ENCODE measurements at regions not wholly inside any gene's neighbourhood (a gene's known extent, or its start where the extent isn't known, plus 50 kb on each side); places are given as distances from the start of the nearest gene placed in this dataset.
"Not testable (repeated sequence)": the region's sequence is repeated elsewhere in the genome, so short reads cannot be mapped to it uniquely, and the experiment has no call there.

DNA sequence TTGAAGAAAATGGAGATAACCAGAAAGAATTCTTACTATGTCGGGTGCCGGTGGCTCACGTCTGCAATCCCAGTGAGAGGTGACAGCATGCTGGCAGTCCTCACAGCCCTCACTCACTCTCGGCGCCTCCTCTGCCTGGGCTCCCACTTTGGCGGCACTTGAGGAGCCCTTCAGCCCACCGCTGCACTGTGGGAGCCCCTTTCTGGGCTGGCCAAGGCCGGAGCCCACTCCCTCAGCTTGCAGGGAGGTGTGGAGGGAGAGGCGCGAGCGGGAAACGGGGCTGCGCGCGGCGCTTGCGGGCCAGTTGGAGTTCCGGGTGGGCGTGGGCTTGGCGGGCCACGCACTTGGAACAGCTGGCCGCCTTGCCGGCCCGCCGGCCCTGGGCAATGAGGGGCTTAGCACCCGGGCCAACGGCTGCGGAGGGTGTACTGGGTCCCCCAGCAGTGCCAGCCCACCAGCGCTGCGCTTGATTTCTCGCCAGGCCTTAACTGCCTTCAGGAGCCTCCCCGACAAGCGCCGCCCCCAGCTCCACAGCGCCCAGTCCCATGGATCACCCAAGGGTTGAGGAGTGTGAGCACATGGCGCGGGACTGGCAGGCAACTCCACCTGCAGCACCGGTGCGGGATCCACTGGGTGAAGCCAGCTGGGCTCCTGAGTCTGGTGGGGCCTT, 1672.5 kb upstream of the B3GALT2 start (continued):
- TF ChIP-seq, protein P1, sequence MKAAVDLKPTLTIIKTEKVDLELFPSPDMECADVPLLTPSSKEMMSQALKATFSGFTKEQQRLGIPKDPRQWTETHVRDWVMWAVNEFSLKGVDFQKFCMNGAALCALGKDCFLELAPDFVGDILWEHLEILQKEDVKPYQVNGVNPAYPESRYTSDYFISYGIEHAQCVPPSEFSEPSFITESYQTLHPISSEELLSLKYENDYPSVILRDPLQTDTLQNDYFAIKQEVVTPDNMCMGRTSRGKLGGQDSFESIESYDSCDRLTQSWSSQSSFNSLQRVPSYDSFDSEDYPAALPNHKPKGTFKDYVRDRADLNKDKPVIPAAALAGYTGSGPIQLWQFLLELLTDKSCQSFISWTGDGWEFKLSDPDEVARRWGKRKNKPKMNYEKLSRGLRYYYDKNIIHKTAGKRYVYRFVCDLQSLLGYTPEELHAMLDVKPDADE (conservative IDR thresholded peaks at IDR 0.05; ENCODE audit: control insufficient read depth, low read depth, low read length), result 0 out of 2 replicates have a peak, but pooled peaks have one; percentile 53
- TF ChIP-seq, protein P2, sequence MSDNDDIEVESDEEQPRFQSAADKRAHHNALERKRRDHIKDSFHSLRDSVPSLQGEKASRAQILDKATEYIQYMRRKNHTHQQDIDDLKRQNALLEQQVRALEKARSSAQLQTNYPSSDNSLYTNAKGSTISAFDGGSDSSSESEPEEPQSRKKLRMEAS (CRISPR knock-in tag; IDR thresholded peaks at IDR 0.05), result peak; percentile 89
- TF ChIP-seq, protein P3, sequence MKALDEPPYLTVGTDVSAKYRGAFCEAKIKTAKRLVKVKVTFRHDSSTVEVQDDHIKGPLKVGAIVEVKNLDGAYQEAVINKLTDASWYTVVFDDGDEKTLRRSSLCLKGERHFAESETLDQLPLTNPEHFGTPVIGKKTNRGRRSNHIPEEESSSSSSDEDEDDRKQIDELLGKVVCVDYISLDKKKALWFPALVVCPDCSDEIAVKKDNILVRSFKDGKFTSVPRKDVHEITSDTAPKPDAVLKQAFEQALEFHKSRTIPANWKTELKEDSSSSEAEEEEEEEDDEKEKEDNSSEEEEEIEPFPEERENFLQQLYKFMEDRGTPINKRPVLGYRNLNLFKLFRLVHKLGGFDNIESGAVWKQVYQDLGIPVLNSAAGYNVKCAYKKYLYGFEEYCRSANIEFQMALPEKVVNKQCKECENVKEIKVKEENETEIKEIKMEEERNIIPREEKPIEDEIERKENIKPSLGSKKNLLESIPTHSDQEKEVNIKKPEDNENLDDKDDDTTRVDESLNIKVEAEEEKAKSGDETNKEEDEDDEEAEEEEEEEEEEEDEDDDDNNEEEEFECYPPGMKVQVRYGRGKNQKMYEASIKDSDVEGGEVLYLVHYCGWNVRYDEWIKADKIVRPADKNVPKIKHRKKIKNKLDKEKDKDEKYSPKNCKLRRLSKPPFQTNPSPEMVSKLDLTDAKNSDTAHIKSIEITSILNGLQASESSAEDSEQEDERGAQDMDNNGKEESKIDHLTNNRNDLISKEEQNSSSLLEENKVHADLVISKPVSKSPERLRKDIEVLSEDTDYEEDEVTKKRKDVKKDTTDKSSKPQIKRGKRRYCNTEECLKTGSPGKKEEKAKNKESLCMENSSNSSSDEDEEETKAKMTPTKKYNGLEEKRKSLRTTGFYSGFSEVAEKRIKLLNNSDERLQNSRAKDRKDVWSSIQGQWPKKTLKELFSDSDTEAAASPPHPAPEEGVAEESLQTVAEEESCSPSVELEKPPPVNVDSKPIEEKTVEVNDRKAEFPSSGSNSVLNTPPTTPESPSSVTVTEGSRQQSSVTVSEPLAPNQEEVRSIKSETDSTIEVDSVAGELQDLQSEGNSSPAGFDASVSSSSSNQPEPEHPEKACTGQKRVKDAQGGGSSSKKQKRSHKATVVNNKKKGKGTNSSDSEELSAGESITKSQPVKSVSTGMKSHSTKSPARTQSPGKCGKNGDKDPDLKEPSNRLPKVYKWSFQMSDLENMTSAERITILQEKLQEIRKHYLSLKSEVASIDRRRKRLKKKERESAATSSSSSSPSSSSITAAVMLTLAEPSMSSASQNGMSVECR (CRISPR knock-in tag; IDR thresholded peaks at IDR 0.05), result peak; percentile 90
- peak; percentile 39; the same call in 1 of the 2 replicates for TF ChIP-seq ZBTB17 (CRISPR knock-in tag; IDR thresholded peaks at IDR 0.05)
- TF ChIP-seq, protein P4, sequence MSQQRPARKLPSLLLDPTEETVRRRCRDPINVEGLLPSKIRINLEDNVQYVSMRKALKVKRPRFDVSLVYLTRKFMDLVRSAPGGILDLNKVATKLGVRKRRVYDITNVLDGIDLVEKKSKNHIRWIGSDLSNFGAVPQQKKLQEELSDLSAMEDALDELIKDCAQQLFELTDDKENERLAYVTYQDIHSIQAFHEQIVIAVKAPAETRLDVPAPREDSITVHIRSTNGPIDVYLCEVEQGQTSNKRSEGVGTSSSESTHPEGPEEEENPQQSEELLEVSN (IDR thresholded peaks at IDR 0.05; ENCODE audit: borderline replicate concordance in 1 of 2, extremely low read depth in 1 of 2, insufficient read depth in 1 of 2, insufficient read length in 1 of 2, low read depth in 1 of 2, low read length in 1 of 2, poor library complexity in 1 of 2, severe bottlenecking in 1 of 2), result peak; percentile 57 to 85
- not testable (repeated sequence) for TF ChIP-seq ETV6 (IDR thresholded peaks at IDR 0.05; ENCODE audit: borderline replicate concordance in 1 of 2, low read depth in 2 of 2, low read length in 1 of 2)
- TF ChIP-seq ETV6 (CRISPR knock-in tag; IDR thresholded peaks at IDR 0.05; ENCODE audit: borderline replicate concordance), result 0 out of 2 replicates have a peak, but pooled peaks have one; percentile 20
- TF ChIP-seq, protein P5, sequence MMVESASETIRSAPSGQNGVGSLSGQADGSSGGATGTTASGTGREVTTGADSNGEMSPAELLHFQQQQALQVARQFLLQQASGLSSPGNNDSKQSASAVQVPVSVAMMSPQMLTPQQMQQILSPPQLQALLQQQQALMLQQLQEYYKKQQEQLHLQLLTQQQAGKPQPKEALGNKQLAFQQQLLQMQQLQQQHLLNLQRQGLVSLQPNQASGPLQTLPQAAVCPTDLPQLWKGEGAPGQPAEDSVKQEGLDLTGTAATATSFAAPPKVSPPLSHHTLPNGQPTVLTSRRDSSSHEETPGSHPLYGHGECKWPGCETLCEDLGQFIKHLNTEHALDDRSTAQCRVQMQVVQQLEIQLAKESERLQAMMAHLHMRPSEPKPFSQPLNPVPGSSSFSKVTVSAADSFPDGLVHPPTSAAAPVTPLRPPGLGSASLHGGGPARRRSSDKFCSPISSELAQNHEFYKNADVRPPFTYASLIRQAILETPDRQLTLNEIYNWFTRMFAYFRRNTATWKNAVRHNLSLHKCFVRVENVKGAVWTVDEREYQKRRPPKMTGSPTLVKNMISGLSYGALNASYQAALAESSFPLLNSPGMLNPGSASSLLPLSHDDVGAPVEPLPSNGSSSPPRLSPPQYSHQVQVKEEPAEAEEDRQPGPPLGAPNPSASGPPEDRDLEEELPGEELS (CRISPR knock-in tag; IDR thresholded peaks at IDR 0.05; ENCODE audit: borderline replicate concordance), result 0 out of 2 replicates have a peak, but pooled peaks have one; percentile 38
- TF ChIP-seq ZNF644 (tag; IDR thresholded peaks at IDR 0.05; ENCODE audit: low read depth), result peak; percentile 48; the same call in 1 of the 2 replicates
- peak; percentile 90 for TF ChIP-seq DACH1 (IDR thresholded peaks at IDR 0.05; ENCODE audit: partially characterized antibody)
- TF ChIP-seq HNRNPL (IDR thresholded peaks at IDR 0.05; ENCODE audit: low read depth, low read length), result 0 out of 2 replicates have a peak, but pooled peaks have one; percentile 49
- TF ChIP-seq, protein P6, sequence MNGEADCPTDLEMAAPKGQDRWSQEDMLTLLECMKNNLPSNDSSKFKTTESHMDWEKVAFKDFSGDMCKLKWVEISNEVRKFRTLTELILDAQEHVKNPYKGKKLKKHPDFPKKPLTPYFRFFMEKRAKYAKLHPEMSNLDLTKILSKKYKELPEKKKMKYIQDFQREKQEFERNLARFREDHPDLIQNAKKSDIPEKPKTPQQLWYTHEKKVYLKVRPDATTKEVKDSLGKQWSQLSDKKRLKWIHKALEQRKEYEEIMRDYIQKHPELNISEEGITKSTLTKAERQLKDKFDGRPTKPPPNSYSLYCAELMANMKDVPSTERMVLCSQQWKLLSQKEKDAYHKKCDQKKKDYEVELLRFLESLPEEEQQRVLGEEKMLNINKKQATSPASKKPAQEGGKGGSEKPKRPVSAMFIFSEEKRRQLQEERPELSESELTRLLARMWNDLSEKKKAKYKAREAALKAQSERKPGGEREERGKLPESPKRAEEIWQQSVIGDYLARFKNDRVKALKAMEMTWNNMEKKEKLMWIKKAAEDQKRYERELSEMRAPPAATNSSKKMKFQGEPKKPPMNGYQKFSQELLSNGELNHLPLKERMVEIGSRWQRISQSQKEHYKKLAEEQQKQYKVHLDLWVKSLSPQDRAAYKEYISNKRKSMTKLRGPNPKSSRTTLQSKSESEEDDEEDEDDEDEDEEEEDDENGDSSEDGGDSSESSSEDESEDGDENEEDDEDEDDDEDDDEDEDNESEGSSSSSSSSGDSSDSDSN (IDR thresholded peaks at IDR 0.05; ENCODE audit: borderline replicate concordance in 1 of 2, low read depth in 2 of 2, low read length in 2 of 2), result 0 out of 4 replicates have a peak, but pooled peaks of 1 of the 2 experiments have one; percentile 14
- peak; percentile 59 for TF ChIP-seq SUPT5H (IDR thresholded peaks at IDR 0.05)

All from K562 (cell line).